GM23338 (cell line): ENCODE measurements at regions not wholly inside any gene's neighbourhood (a gene's known extent, or its start where the extent isn't known, plus 50 kb on each side); places are given as distances from the start of the nearest gene placed in this dataset.

Source experiments
- ATAC-seq: fragments of 200-7000 bp; cut with Tn5 transposase; 3 replicates; pipeline ENCODE4 v1.9.1; 2020
- DNase-seq: peaks from one replicate; pipeline ENCODE4 v3.0.0-alpha.2; 2015; ENCODE audit warnings: low spot score
- H2AFZ ChIP-seq: fragments of 200-600 bp; sonication (generic); 2 replicates; pipeline ENCODE4 v1.8.0; 2016; ENCODE audit warnings: antibody characterized with exemption, mild to moderate bottlenecking, moderate library complexity
- H3F3A ChIP-seq: fragments of 200-600 bp; sonication (generic); replicated peaks from 2 replicates; pipeline ENCODE4 v1.8.0; 2017; ENCODE audit warnings: antibody characterized with exemption, mixed run types, low read depth
- H3K27ac ChIP-seq: fragments of 200-600 bp; sonication (generic); 2 replicates; pipeline ENCODE4 v1.6.1; 2016; ENCODE audit warnings: low read depth
- H3K27me3 ChIP-seq: fragments of 200-600 bp; sonication (generic); 2 replicates; pipeline ENCODE4 v1.8.0; 2016; ENCODE audit warnings: mild to moderate bottlenecking, mixed run types, moderate library complexity; ENCODE audit not compliant: insufficient read depth
- H3K36me3 ChIP-seq: fragments of 200-600 bp; sonication (generic); 2 replicates; pipeline ENCODE4 v1.8.0; 2016; ENCODE audit warnings: mild to moderate bottlenecking; ENCODE audit not compliant: insufficient read depth
- H3K4me1 ChIP-seq: fragments of 200-600 bp; sonication (generic); 2 replicates; pipeline ENCODE4 v1.8.0; 2016; ENCODE audit warnings: mild to moderate bottlenecking, moderate library complexity; ENCODE audit not compliant: insufficient read depth
- H3K4me2 ChIP-seq: fragments of 200-600 bp; sonication (generic); 2 replicates; pipeline ENCODE4 v1.7.1; 2017; ENCODE audit warnings: mixed run types
- H3K4me3 ChIP-seq: fragments of 200-600 bp; sonication (generic); 2 replicates; pipeline ENCODE4 v1.6.1; 2016; ENCODE audit warnings: mixed run types
- H3K79me2 ChIP-seq: fragments of 200-600 bp; sonication (generic); replicated peaks from 2 replicates; pipeline ENCODE4 v1.8.0; 2017; ENCODE audit warnings: mild to moderate bottlenecking; ENCODE audit not compliant: insufficient read depth
- H3K9me2 ChIP-seq: fragments of 200-600 bp; sonication (generic); 2 replicates; pipeline ENCODE4 v1.8.0; 2017; ENCODE audit not compliant: insufficient read depth
- H4K20me1 ChIP-seq: fragments of 200-600 bp; sonication (generic); replicated peaks from 2 replicates; pipeline ENCODE4 v1.8.0; 2017; ENCODE audit warnings: mild to moderate bottlenecking; ENCODE audit not compliant: insufficient read depth
- H3K27ac Mint-ChIP-seq: 2 replicates; pipeline ENCODE4 v1.8.0; 2020; ENCODE audit warnings: inconsistent platforms, mild to moderate bottlenecking, moderate library complexity, mixed read lengths
- H3K27me3 Mint-ChIP-seq: 3 replicates; pipeline ENCODE4 v1.8.0; 2022; ENCODE audit warnings: low read depth, mild to moderate bottlenecking, moderate library complexity, mixed read lengths, inconsistent platforms; ENCODE audit not compliant: insufficient read depth, poor library complexity
- H3K36me3 Mint-ChIP-seq: 3 replicates; pipeline ENCODE4 v1.8.0; 2021; ENCODE audit warnings: low read depth, mild to moderate bottlenecking, inconsistent platforms, moderate library complexity, mixed read lengths
- H3K4me1 Mint-ChIP-seq: 3 replicates; pipeline ENCODE4 v1.8.0; 2020; ENCODE audit warnings: mild to moderate bottlenecking, inconsistent platforms, mixed read lengths
- H3K4me3 Mint-ChIP-seq: 3 replicates; pipeline ENCODE4 v1.8.0; 2021; ENCODE audit warnings: moderate library complexity, mild to moderate bottlenecking, inconsistent platforms, mixed read lengths
- H3K9me3 Mint-ChIP-seq: 3 replicates; pipeline ENCODE4 v1.8.0; 2020; ENCODE audit warnings: moderate library complexity, mild to moderate bottlenecking, inconsistent platforms, mixed read lengths
- CREB1 ChIP-seq: fragments of 250-450 bp; sonication (Bioruptor Pico); IDR thresholded peaks from 2 replicates; pipeline ENCODE4 v1.5.0; 2020; ENCODE audit warnings: low read depth, mild to moderate bottlenecking, moderate library complexity
- EZH2 ChIP-seq: fragments of 200-600 bp; sonication (generic); IDR thresholded peaks from one replicate; pipeline ENCODE4 v1.8.0; 2017; ENCODE audit warnings: antibody characterized with exemption, mild to moderate bottlenecking, low read depth; ENCODE audit not compliant: unreplicated experiment
- POLR2AphosphoS5 ChIP-seq: IDR thresholded peaks from 2 replicates; pipeline ENCODE4 v1.6.1; 2016; ENCODE audit warnings: antibody characterized with exemption, low read depth
- STAT1 ChIP-seq: IDR thresholded peaks from one replicate; pipeline ENCODE4 v1.6.1; 2016; ENCODE audit warnings: antibody characterized with exemption; ENCODE audit not compliant: unreplicated experiment
- TF ChIP-seq, protein P1 (sequence below): IDR thresholded peaks from one replicate; pipeline ENCODE4 v1.6.1; 2018; ENCODE audit warnings: antibody characterized with exemption; ENCODE audit not compliant: unreplicated experiment
- TF ChIP-seq, protein P2 (sequence below): fragments of 250-450 bp; sonication (Bioruptor Pico); IDR thresholded peaks from 2 replicates; pipeline ENCODE4 v1.5.0; 2020; ENCODE audit warnings: mild to moderate bottlenecking, moderate library complexity

DNA sequence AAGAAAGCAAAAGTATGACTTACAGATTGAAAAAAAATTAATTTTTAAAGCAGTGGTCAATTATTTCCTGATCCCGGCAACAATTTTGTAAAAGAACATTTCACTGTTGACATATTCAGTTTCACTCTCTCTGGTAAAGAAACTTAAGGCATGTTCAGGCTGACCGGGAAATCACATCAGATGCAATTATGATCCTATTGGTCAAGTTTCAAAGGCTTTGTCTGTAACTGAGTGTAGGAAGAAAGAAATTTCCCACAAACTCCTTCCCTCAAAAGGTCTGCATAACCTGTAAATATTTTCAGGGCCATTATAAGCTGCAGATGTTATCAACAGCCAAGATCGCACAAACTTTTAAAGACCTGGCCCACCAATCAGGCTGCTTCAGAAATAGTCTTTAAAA, 205.4 kb upstream of the IGF1R start:
- Histone ChIP-seq H3K9me2 (0 out of 2 replicates have a peak, but pooled peaks cover 4% of the 10 kb centered on the region), H2AFZ (peak overlapping the region; percentile 24; the same call in 1 of the 2 replicates), H3F3A (no peaks in the 10 kb centered on the region), H3K36me3 (no peaks in the 10 kb centered on the region), H3K27me3 (no peaks in the 10 kb centered on the region), H4K20me1 (no peaks in the 10 kb centered on the region), H3K4me3 (no peak overlapping the region), H3K79me2 (no peaks in the 10 kb centered on the region), H3K4me1 (no peaks in the 10 kb centered on the region), H3K27ac (no peak overlapping the region), H3K4me2 (no peak overlapping the region)
- peaks cover 11% of the 10 kb centered on the region; the same call in 2 of the 3 replicates for H3K4me1 Mint-ChIP-seq
- DNase-seq (no peak), ATAC-seq (no peak)
- peaks cover 6% of the 10 kb centered on the region for H3K27me3 Mint-ChIP-seq
- no peak overlapping the region for H3K4me3 Mint-ChIP-seq
- H3K36me3 Mint-ChIP-seq = peaks cover 4% of the 10 kb centered on the region; the same call in 2 of the 3 replicates
- TF ChIP-seq CREB1 (CRISPR knock-in tag) = no peak
- TF ChIP-seq, protein P1, sequence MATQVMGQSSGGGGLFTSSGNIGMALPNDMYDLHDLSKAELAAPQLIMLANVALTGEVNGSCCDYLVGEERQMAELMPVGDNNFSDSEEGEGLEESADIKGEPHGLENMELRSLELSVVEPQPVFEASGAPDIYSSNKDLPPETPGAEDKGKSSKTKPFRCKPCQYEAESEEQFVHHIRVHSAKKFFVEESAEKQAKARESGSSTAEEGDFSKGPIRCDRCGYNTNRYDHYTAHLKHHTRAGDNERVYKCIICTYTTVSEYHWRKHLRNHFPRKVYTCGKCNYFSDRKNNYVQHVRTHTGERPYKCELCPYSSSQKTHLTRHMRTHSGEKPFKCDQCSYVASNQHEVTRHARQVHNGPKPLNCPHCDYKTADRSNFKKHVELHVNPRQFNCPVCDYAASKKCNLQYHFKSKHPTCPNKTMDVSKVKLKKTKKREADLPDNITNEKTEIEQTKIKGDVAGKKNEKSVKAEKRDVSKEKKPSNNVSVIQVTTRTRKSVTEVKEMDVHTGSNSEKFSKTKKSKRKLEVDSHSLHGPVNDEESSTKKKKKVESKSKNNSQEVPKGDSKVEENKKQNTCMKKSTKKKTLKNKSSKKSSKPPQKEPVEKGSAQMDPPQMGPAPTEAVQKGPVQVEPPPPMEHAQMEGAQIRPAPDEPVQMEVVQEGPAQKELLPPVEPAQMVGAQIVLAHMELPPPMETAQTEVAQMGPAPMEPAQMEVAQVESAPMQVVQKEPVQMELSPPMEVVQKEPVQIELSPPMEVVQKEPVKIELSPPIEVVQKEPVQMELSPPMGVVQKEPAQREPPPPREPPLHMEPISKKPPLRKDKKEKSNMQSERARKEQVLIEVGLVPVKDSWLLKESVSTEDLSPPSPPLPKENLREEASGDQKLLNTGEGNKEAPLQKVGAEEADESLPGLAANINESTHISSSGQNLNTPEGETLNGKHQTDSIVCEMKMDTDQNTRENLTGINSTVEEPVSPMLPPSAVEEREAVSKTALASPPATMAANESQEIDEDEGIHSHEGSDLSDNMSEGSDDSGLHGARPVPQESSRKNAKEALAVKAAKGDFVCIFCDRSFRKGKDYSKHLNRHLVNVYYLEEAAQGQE = no peak
- TF ChIP-seq POLR2AphosphoS5 = no peak
- TF ChIP-seq EZH2 = no peak
- H3K27ac Mint-ChIP-seq = no peak overlapping the region
- peaks cover 22% of the 10 kb centered on the region for H3K9me3 Mint-ChIP-seq

DNA sequence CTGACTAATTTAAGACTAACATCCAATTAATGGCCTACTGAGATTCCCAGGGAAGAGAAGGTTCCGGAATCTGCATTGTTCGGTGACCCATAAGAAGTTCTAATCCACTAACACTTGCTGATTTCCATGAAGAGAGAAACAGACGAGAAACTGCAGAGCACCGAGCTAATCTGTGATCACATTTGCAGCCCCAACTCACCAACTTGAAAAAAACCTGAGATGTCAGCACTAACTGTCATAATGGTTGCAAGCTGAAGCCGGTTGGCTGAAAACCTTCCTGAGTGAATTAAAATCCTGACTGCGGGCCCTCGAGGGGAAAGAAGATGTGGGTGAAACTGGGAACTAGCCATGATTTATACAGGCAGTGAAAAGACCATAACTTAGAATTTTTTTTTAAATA, 204.8 kb upstream of the IGF1R start:
- peaks cover 4% of the 10 kb centered on the region; the same call in 2 of the 3 replicates for H3K36me3 Mint-ChIP-seq
- TF ChIP-seq EZH2 (no peak), CREB1 (CRISPR knock-in tag) (no peak), POLR2AphosphoS5 (no peak), STAT1 (no peak)
- TF ChIP-seq, protein P2, sequence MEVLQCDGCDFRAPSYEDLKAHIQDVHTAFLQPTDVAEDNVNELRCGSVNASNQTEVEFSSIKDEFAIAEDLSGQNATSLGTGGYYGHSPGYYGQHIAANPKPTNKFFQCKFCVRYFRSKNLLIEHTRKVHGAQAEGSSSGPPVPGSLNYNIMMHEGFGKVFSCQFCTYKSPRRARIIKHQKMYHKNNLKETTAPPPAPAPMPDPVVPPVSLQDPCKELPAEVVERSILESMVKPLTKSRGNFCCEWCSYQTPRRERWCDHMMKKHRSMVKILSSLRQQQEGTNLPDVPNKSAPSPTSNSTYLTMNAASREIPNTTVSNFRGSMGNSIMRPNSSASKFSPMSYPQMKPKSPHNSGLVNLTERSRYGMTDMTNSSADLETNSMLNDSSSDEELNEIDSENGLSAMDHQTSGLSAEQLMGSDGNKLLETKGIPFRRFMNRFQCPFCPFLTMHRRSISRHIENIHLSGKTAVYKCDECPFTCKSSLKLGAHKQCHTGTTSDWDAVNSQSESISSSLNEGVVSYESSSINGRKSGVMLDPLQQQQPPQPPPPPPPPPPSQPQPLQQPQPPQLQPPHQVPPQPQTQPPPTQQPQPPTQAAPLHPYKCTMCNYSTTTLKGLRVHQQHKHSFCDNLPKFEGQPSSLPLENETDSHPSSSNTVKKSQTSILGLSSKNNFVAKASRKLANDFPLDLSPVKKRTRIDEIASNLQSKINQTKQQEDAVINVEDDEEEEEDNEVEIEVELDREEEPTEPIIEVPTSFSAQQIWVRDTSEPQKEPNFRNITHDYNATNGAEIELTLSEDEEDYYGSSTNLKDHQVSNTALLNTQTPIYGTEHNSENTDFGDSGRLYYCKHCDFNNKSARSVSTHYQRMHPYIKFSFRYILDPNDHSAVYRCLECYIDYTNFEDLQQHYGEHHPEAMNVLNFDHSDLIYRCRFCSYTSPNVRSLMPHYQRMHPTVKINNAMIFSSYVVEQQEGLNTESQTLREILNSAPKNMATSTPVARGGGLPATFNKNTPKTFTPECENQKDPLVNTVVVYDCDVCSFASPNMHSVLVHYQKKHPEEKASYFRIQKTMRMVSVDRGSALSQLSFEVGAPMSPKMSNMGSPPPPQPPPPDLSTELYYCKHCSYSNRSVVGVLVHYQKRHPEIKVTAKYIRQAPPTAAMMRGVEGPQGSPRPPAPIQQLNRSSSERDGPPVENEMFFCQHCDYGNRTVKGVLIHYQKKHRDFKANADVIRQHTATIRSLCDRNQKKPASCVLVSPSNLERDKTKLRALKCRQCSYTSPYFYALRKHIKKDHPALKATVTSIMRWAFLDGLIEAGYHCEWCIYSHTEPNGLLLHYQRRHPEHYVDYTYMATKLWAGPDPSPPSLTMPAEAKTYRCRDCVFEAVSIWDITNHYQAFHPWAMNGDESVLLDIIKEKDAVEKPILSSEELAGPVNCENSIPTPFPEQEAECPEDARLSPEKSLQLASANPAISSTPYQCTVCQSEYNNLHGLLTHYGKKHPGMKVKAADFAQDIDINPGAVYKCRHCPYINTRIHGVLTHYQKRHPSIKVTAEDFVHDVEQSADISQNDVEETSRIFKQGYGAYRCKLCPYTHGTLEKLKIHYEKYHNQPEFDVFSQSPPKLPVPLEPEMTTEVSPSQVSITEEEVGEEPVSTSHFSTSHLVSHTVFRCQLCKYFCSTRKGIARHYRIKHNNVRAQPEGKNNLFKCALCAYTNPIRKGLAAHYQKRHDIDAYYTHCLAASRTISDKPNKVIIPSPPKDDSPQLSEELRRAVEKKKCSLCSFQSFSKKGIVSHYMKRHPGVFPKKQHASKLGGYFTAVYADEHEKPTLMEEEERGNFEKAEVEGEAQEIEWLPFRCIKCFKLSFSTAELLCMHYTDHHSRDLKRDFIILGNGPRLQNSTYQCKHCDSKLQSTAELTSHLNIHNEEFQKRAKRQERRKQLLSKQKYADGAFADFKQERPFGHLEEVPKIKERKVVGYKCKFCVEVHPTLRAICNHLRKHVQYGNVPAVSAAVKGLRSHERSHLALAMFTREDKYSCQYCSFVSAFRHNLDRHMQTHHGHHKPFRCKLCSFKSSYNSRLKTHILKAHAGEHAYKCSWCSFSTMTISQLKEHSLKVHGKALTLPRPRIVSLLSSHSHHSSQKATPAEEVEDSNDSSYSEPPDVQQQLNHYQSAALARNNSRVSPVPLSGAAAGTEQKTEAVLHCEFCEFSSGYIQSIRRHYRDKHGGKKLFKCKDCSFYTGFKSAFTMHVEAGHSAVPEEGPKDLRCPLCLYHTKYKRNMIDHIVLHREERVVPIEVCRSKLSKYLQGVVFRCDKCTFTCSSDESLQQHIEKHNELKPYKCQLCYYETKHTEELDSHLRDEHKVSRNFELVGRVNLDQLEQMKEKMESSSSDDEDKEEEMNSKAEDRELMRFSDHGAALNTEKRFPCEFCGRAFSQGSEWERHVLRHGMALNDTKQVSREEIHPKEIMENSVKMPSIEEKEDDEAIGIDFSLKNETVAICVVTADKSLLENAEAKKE = no peak
- TF ChIP-seq, protein P1 = no peak

More for the DNA sequence above, 204.8 kb upstream of the IGF1R start:
- Mint-ChIP-seq H3K4me1 (peaks cover 11% of the 10 kb centered on the region; the same call in 2 of the 3 replicates), H3K9me3 (peaks cover 27% of the 10 kb centered on the region), H3K27me3 (peaks cover 6% of the 10 kb centered on the region), H3K27ac (no peak overlapping the region), H3K4me3 (no peak overlapping the region)
- Histone ChIP-seq H3K36me3 (no peaks in the 10 kb centered on the region), H3K9me2 (no peaks in the 10 kb centered on the region), H3K27me3 (no peaks in the 10 kb centered on the region), H3K79me2 (no peaks in the 10 kb centered on the region), H3K4me1 (no peaks in the 10 kb centered on the region), H3K4me2 (no peak overlapping the region), H3F3A (no peaks in the 10 kb centered on the region), H3K4me3 (no peak overlapping the region), H4K20me1 (no peaks in the 10 kb centered on the region), H3K27ac (no peak overlapping the region), H2AFZ (peak overlapping the region; percentile 24; the same call in 1 of the 2 replicates)
- DNase-seq = no peak
- no peak for ATAC-seq
